Activated CD8-positive, alpha-beta memory T cell treated with anti-CD3 and anti-CD28 coated beads, Interleukin-2, amount 50 U/mL, for 4 hours (primary cell): ENCODE measurements at regions not wholly inside any gene's neighbourhood (a gene's known extent, or its start where the extent isn't known, plus 50 kb on each side); places are given as distances from the start of the nearest gene placed in this dataset.

Experiments
- DNase-seq: peaks from one replicate; pipeline ENCODE4 v3.0.0-alpha.2; 2020

- DNase-seq = no peak
Observed at GRCh38 chr4:82071951-82072350, 301.8 kb downstream of the HNRNPD start.

- DNase-seq = no peak
Observed at GRCh38 chr4:82069883-82070638, 303.7 kb downstream of the HNRNPD start.

- no peak for DNase-seq
Observed at GRCh38 chr4:82063017-82063416, 310.8 kb downstream of the HNRNPD start.

GRCh38 chr4:82057990-82058544, 315.7 kb downstream of the HNRNPD start:
- no peak for DNase-seq

GRCh38 chr4:82055156-82055555, 318.6 kb downstream of the HNRNPD start:
- DNase-seq = no peak

- DNase-seq = no peak
Observed at GRCh38 chr4:82053396-82053795, 320.4 kb downstream of the HNRNPD start.

- no peak for DNase-seq
Observed at GRCh38 chr4:82050796-82051195, 323.0 kb downstream of the HNRNPD start.

GRCh38 chr4:82049294-82049693, 324.5 kb downstream of the HNRNPD start:
- no peak for DNase-seq

GRCh38 chr4:82047731-82048130, 326.1 kb downstream of the HNRNPD start:
- DNase-seq = no peak

GRCh38 chr4:82046796-82047195, 327.0 kb downstream of the HNRNPD start:
- DNase-seq = no peak

GRCh38 chr4:82045267-82045666, 328.5 kb downstream of the HNRNPD start:
- no peak for DNase-seq

- no peak for DNase-seq
Observed at GRCh38 chr4:82044141-82044993, 329.4 kb downstream of the HNRNPD start.

GRCh38 chr4:82043809-82044137, 330.0 kb downstream of the HNRNPD start:
- DNase-seq = no peak

GRCh38 chr4:82043081-82043808, 330.5 kb downstream of the HNRNPD start:
- DNase-seq = no peak

GRCh38 chr4:82042042-82042441, 331.7 kb downstream of the HNRNPD start:
- no peak for DNase-seq

- DNase-seq = no peak
Observed at GRCh38 chr4:82038936-82039335, 334.9 kb downstream of the HNRNPD start.

- DNase-seq = no peak
Observed at GRCh38 chr4:82036181-82036580, 337.6 kb downstream of the HNRNPD start.

GRCh38 chr4:82034878-82035277, 338.9 kb downstream of the HNRNPD start:
- no peak for DNase-seq

- no peak for DNase-seq
Observed at GRCh38 chr4:82033862-82034261, 339.9 kb downstream of the HNRNPD start.

- no peak for DNase-seq
Observed at GRCh38 chr4:82031376-82031927, 342.3 kb downstream of the HNRNPD start.

- no peak for DNase-seq
Observed at GRCh38 chr4:82017680-82018079, 356.1 kb downstream of the HNRNPD start.

GRCh38 chr4:82005158-82005557, 368.6 kb downstream of the HNRNPD start:
- DNase-seq = no peak

- no peak for DNase-seq
Observed at GRCh38 chr4:81997313-81997712, 376.5 kb downstream of the HNRNPD start.
